Fibroblast of the conjunctiva (primary cell): ENCODE measurements at regions not wholly inside any gene's neighbourhood (a gene's known extent, or its start where the extent isn't known, plus 50 kb on each side); places are given as distances from the start of the nearest gene placed in this dataset.
"Not testable (repeated sequence)": the region's sequence is repeated elsewhere in the genome, so short reads cannot be mapped to it uniquely, and the experiment has no call there.

Experiments
- DNase-seq: peaks from one replicate; pipeline ENCODE4 v3.0.0-alpha.2; 2010; ENCODE audit warnings: low read depth

- no peak for DNase-seq
Observed at GRCh38 chr7:32681174-32681518, 185.9 kb downstream of the AVL9 start.

DNA sequence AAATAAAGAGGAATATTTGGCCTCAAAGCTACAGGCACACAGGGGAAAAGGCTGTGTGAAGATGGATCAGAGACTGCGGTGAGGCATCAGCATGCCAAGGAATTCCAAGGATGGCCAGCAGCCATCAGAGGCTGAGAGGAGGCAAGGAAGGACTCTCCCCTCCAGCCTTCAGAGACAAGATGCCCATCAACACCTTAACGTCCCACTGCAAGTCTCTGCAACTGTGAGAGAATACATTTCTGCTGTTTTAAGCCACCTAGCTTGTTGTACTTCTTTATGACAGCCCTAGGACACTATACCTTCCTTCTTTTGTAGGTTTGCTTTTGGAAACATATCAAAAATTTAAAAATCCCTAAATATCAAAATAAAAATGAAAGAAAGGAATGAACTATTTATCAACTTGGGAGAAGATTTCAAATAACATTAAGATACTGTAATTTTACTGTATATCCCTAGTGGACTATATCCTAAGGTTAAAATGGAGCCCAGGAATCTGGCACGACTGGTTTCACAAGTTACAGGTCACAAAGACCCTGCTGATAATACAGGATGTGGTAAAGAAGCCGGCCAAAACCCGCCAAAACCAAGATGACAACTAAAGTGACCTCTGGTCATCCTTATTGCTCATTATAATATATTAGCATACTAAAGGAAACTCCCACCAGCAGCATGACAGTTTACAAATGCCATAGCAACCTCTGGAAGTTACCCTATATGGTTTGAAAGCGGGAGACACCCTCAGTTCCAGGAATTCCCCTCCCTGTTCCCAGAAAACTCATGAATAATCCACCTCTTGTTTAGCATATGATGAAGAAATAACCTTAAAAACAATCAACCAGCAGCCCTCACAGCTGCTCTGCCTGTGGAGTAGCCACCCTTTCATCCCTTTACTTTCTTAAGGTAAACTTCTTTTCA, 185.2 kb downstream of the AVL9 start:
- no peak for DNase-seq

DNA sequence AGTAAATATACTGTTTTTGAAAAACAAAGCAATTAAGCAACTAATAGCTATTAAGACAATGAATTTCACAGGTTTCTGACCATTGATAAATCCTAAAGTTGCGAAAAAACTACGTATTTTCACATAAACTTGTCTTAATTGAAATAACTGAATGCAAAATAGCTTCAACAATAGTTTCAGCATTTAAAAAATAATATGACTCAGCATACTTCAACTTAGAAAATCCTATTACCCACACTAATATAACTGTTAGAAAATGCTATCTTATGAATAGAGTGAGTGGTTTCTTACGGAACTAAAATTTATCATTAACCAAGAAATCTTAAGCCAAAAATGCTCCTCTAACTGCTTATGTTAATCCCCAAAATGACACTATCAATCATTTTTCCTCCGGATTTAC, 183.9 kb downstream of the AVL9 start:
- no peak for DNase-seq

DNA sequence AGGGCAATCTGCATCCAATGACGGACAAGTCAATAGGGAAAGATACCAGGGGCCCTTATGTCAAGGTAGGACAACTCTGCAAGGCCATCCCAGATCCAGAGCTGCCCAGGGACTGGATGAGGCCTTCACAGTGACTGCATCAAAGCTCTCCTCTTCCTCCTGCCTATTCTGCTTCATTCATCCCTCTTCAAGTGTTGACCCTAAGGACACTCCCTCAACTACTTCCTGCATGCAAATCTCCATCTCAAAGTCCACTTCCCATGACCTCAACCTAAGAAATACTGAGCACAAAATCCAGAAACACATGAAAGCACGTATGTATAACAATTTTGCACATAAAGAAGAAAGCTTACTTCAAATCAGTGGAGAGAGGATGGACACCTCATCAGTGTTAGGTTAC, 182.3 kb downstream of the AVL9 start:
- DNase-seq = no peak

- no peak for DNase-seq
Observed at GRCh38 chr7:32676249-32676941, 181.1 kb downstream of the AVL9 start.

- no peak for DNase-seq
Observed at GRCh38 chr7:32673275-32673983, 178.1 kb downstream of the AVL9 start.

DNA sequence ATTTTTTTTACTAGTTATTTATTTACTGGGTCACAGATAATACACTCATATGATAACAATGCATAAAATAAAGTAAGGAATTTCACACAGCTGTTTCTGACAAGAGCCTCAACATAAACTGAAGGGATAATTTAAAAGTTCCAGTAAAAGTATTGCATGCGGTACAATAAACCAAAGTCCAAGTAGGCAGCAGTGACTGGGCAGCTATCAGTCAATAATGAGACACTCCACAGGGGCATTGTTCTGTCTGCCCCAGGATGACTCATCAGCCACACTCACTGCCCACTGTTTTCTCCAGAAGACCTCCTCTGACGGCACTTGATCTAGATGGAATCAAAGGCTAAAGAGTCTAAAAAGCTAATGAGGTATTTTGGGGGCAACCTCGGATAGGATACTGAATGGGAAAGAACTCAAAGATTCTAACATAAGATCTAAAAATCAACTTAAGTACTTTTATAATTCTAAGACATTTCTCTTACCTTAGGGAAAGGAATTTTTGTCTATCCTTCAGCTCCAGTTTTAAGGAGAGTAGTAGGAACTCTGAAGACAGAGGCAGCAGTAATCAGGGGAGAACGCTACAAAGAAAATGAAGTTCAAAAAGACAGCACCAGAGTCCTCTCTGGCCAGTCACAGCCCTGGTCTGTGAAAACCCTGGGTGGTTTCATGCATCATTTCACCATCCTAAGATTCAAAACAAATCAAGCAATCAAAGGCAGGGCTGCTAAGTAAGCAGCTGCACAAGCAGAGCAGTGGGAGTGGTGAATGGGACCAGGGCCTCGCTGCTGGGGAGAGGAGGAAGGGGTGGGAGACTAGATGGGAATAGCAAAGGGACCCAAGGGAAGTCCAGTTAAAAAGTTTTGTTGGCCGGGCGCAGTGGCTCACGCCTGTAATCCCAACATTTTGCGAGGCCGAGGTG, 175.1 kb downstream of the AVL9 start:
- no peak for DNase-seq

GRCh38 chr7:32669173-32669870, 174.0 kb downstream of the AVL9 start:
- DNase-seq = not testable (repeated sequence)

- not testable (repeated sequence) for DNase-seq
Observed at GRCh38 chr7:32668387-32669097, 173.3 kb downstream of the AVL9 start.

- DNase-seq = not testable (repeated sequence)
Observed at GRCh38 chr7:32667586-32667985, 172.3 kb downstream of the AVL9 start.

- DNase-seq = not testable (repeated sequence)
Observed at GRCh38 chr7:32663805-32664211, 168.5 kb downstream of the AVL9 start.

- not testable (repeated sequence) for DNase-seq
Observed at GRCh38 chr7:32662509-32662908, 167.2 kb downstream of the AVL9 start.

- no peak for DNase-seq
Observed at GRCh38 chr7:32661929-32662328, 166.6 kb downstream of the AVL9 start.

DNA sequence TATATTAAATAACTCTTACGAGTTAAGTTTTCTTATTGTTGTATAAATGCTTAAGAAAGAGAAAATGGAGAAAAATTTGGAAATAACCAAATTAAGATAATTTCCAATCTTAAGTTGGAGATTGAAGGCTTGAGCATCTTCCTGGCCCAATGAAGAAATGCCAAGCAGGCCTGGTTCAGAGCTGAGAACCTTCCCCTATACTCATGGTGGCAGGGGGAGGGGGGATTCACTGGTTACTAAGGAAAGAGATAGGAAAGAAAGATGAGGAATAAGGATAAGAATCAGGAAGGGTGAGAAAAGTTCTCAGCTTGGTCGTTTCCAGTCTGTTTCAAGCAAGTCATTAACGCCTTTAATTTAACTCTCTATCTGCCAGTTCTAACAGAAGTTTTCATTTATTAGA, 166.2 kb downstream of the AVL9 start:
- DNase-seq = no peak

DNA sequence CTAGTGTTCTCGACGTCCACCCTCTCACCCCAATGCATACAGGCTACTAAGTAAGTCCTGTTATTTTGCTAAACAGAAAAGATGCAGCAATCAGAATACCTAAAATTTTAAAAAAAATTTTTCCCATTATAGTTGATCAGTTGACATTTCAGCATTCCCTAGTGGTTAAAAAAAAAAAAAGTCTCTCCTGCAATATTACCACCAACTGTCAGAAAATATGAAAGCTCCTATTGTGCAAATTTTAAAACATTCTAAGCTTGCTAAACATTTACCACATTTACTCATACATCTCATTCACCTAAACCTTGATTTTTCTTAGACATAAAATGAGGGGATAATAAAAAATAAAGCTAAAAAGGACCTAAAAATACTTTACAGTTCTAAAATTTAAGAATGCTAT, 165.6 kb downstream of the AVL9 start:
- DNase-seq = no peak

GRCh38 chr7:32659853-32660252, 164.6 kb downstream of the AVL9 start:
- DNase-seq = no peak

GRCh38 chr7:32658467-32658869, 163.2 kb downstream of the AVL9 start:
- DNase-seq = no peak

DNA sequence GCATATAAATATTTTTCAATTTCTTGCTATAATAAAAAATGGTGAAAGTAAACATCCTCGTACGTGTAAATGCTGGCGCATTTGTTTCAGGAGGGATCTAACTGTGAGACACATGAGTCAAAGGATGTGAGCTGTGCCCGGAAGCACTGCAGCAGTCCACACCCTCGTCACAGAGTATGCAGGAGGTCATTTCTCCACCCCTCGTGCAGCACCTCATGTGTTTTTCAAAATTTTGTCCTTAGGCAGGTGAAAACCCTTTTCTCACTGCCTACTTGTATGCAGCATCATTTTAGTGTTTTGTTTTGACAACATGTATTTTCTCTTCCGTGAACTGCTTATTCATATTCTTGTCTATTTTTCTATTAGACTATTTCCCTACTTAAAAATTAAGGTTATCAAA, 162.7 kb downstream of the AVL9 start:
- DNase-seq = peak; percentile 9

DNA sequence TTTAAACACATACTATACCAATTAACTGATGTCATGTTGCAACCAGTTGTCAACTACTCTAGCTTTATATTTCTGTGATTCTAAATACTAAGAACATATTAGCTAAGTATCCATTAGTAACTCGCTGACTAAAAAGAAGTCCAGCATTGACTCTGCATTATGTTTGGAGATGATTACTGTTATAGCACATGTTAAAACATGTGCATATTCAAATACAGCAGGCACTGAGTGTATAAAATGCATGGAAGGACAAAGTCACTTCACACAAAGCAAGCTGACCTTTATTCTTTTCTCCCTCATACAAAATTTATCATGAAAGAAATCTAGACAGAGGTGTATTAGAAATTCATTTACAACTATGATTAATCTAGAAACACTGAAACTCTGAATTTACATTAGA, 159.3 kb downstream of the AVL9 start:
- not testable (repeated sequence) for DNase-seq

- not testable (repeated sequence) for DNase-seq
Observed at GRCh38 chr7:32650356-32650755, 155.1 kb downstream of the AVL9 start.
